ENCODE measurements at regions not wholly inside any gene's neighbourhood (a gene's known extent, or its start where the extent isn't known, plus 50 kb on each side); places are given as distances from the start of the nearest gene placed in this dataset.

DNA sequence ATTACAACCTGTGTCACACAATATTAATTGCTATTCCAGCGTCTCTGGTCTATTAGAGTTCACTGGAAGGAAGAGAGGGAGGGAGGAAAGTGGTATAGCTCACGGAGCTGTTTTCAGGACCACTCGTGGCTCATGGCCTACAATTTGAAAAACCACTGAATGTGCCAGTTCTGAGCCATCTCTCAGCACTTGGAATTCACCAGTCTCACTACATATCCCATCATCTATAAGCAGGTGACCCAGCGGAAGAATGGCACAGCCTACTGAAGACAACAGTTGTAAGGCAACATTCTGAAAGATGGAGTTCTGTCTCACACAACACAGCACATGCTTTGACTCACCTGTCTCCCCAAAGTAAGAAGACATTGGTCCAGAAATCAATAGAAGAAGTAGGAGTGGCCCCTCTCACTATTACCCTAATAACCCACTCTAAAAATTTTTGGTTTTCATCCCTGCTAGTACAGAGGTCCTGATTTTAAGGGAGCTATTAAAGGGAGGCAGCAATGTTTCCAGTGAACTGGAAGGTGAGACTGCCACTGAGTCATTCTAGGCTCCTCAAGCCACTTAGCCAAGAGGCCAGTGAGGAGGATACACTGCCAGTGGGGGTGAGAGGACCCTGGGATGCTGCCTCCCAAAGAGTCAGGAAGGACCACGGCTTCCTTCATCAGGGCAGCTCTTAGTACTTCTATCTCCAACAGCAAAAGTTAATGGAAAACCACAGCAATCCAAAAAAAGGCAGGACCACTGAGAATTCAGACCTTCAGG is 50.0 kb upstream of the DOCK9 start:
- no peak for DNase-seq

DNA sequence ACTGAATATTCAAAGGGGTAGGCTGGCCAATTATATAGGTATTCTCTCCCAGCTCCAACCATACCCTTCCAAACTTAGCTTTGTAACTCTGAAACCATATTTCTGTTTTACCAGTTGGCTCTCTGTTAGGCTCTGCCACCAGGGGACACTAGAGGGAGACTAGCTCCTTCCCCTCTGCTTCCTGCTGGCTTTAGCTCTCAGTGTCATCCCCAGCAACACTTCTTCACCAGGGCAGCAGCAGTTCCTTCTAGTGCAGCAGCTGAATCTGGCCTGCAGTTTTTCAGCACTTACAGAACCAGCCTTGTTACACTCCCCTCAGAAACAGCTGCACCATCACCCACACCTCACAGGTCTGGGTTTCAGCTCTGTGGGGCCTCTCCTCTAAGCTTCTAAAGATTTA is 51.0 kb upstream of the DOCK9 start:
- no peak for DNase-seq

DNA sequence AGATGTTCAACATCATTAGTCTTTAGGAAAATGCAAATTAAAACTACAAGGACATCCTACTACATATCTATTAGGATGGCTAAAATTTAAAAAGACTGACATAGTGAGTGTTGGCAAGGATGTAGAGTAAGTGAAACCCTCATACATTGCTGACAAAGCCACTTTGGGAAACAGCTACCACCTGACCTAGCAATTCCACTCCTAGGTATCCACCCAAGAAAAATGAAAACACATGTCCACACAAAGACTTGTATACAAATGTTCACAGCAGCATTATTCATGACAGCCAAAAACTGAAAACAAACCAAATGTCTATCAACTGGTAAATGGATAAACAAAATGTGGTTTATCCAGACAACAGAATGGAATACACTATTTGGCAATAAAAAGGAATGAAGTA is 51.7 kb upstream of the DOCK9 start:
- no peak for DNase-seq

DNA sequence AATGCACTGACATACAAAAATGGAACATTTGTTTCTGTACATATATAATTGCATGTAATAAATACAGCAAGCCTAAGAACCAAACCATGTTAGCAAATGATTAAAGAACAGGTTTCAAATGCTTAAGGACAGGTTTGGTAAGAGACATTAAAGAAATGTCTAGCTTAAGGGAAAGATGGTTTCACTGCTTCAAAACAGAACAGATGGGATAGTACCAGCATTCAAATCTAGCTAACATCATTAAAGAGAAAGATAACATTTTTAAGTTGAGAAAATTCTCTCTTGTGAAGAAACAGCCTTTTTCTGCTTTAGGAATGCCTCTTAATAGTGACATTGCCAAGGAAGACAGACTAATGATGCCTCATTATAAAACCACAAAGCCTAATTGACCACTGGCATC is 52.5 kb upstream of the DOCK9 start:
- DNase-seq, result no peak

DNA sequence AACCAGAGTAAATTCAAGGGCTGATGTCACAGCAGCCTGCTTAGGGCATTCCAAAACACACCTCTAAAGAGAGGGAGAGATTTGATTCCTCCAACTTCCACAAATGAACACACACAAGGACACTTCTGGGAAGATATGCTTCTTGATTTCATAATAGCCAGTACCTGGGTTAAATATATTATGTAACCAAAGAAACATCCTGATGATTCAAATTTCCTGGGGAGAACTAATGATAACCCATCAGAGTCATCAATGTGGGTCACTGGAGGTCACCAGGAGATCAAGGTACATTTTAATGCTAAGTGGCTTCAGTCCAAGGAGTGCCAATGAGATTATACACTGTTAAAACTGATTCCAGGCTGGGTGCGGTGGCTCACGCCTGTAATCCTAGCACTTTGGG is 54.0 kb upstream of the DOCK9 start:
- DNase-seq, result no peak

DNA sequence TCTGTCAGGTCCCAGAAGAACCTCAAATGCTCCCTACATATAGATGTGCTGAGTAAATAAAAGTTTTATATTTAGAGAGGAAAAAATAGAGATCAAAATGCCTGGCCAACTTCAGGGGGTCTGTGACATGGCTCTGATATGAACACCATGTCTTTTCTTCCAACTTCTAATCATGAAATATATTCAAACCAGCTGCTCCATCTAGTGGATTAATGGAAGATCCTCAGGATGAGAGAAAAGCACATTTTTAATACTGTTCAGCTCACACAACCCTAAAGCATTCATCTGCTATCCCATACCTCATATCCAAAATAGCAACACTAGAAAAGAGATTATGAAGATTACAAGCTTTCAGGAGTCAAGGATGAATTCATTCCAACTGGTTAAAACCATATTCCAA is 56.0 kb upstream of the DOCK9 start:
- DNase-seq, result peak; percentile 20

DNA sequence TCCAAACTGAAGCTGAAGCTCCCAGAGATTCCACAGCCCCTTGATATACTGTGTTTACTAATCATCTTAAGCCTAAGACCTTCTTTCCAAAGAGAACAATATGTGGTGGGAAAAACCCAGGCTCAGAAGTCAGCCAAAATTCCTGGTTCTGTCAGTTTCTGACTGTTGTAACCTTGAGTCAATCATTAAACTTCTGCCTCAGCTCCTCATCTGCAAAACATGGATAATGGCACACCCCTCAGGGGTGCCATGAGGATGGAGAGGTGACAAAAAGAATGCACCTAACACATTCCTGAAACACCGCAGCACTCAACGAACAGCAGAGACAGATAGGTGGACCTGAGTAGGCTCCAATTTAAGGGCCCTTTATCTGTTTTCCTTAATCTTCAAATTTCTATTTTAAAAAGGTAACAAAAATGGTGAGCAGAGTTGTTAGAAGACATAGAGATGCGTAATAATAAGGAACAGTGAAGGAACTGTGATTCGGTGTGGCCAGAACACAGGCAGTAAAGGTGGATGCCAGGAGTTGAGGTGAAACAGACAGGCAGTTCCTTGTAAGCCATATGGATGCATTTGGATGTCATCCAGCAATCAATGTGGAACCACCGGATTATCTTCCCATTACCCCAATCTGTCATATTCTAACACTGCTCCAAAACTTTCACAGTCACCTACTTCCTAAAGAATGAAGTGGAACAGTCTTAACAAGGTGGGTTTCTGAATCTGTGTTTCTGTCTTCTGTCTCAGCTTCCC is 56.6 kb upstream of the DOCK9 start:
- no peak for DNase-seq

DNA sequence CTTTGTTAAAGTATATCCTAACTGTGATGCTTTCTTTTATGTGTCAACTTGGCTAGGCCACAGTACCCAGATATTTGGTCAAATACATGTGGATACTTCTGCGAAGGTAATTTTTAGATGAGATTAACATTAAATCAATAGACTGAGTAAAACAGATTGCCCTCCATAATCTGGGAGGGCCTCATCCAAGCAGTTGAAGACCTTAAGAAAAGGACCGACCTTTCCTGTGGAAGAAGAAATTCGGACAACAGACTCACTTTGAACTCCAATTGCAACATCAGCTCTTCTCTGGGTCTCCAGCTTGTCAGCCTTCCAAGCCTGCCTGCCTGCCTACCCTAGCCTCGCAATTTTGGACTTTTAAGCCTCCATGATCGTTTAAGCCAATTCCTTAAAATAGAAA is 57.9 kb upstream of the DOCK9 start:
- DNase-seq, result no peak

DNA sequence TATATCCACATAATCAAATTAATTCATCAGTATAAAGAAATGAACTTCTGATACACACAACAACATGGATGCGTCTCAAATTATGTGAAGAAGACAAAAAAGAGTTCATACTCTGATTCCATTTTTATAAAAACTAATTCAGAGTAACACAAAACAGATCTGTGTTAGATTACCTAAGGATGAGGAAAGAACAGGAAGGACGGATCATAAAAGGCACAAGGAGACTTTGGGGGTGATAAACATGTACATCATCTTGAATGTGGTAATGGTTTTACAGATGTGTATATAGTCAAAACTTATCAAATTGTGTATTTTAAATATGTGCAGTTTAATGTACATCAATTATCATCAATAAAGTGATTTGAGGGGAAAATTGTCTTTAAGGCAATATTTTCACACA is 59.9 kb upstream of the DOCK9 start:
- no peak for DNase-seq

DNA sequence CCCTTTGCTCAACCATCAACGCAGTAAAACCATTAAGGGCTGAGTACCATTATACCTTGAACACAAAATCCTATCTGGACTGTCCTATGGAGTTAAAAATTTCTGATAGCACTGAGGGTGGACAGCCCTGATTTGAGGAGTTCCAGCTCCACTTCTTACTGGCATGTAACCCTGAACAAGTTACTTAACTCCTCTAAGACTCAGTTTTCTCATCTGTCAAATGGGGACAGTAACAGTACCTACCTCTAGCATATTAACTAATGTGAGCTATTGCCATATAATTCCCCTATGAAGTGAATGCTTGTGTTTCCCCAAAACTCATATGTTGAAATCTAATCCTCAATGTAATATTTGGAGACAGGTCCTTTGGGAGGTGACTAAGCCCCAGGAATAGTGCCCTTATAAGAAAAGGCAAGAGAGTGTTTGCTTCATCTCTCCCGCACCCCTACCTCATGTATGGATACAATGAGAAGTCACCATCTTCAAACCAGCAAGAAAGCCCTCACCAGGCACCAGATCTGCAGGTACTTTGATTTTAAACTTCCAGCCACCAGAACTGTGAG is 61.9 kb upstream of the DOCK9 start:
- DNase-seq, result no peak

DNA sequence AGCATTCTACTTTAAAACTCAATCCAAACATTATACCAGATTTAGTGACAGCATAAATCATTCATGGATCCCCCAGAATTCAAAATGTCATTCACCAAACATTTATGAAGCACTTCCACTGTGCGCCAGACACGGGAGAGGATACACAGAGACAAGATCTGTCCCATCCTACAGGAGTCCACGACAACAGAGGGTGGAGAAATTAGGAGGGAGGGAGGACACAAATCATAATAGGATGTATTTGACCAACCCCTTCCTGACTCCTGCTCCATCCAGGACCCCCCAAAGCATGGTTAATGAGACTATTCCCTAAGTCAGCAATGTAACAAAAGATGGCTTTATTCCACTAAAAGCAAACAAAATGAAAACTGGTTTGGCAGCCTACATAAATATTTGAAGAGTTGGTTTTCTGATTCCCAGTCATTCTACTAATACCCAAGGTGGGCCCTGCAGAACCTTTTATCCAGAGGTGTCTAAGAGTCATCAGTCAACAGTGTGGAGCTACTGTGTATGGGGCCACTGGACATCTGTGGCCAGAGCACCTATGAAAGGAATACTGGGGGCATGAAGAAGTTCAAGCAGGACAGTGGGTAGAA is 62.8 kb upstream of the DOCK9 start:
- DNase-seq, result no peak

DNA sequence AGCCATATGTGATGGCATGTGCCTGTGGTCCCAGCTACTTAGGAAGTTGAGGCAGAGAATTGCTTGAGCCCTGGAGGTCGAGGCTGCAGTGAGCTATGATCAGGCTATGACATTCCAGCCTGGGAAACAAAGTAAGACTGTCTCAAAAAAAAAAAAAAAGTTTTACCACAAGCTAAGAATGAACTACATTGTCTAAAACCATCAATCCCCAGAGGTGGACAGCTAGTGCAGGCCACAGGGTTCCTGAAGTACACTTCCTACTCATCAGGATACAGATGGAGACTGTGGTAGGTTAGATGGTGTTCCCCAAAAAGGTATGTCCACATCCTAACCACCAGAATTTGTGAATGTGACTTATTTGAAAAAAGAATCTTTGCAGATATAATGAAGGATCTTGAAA is 63.5 kb upstream of the DOCK9 start:
- no peak for DNase-seq

DNA sequence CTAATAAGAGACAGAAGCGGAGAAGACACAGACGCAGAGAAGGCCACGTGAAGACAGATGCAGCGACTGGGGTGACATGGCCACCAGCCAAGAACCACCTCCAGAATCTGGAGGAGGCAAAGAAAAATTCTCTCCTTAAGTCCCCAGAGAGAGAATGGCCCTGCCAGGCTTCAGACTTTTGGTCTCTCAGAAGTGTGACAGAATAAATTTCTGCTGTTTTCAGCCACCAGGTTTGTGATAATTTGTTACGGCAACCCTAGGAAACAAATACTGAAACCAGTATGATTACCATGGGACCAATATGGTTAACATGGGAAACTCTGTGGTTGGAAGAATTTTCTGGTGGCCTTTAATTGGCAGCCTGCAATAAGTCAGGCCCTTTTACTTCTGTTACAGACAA is 63.9 kb upstream of the DOCK9 start:
- no peak for DNase-seq

DNA sequence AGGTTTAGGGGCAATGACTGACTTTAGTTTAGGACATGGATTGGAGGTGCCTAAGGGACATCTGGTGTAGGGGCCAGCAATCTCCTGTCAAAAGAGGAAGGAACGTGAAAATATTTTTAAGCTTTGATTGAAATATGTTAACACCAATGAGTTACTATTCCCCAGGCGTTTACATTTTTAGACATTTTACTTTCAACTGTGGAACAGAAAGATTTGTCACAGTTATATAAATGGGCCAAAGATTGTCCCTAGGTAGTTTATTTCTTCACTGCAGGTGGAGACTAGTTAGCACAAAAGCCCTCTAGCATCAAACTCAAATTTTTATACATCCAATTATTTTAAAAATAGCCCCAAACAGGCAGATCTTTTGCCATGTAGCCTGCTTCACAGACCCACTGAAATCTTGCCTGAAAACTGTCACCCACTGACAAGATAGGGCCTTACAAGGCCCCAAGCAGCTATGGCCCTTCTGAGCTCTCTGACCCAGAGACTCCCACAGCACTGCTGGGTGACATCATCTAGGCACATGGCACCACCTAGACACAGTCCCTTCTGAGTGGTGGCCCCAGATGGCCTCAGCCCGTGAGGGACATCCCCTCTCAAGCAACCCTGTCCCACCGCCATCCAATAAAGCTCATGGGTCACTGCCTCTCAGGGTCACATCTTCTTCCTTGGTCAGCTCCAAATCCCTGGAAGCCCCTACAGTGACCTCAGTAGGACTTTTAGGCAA is 64.8 kb upstream of the DOCK9 start:
- no peak for DNase-seq

DNA sequence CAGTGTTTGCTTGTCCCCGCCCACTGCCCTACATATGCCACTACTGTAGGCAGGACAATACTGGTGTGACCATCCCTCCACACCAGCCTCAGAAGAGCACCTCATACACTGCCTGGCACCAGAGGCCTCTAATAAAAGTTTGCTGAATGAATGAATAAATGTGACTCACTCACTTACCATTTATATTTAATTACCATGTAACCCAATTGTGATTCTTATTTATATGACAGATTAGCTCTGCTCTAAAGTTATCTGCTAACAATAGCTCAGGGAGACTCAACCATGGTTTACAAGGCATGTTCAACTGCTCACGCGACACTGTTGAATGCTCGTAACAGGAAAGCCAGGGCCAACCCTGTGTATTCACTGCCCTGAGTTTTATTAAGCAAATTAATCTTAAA is 66.0 kb upstream of the DOCK9 start:
- DNase-seq, result no peak

DNA sequence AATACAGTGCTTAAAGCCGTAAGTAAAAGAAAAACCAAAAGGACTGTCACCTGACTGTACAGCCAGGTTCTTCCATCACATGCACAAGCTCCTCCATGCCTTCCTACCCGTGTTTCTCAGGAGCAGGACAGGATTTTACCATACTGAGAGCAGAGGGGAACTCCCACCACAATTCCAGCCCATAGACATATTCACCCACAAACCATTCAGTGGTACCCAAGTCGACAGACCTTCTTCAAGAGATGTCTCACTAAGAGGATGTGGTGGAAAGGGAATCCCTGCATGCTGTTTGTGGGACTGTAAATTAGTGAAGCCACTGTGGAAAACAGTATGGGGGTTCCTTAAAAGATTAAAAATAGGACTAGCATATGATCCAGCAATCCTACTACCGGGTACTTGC is 66.9 kb upstream of the DOCK9 start:
- DNase-seq, result no peak

DNA sequence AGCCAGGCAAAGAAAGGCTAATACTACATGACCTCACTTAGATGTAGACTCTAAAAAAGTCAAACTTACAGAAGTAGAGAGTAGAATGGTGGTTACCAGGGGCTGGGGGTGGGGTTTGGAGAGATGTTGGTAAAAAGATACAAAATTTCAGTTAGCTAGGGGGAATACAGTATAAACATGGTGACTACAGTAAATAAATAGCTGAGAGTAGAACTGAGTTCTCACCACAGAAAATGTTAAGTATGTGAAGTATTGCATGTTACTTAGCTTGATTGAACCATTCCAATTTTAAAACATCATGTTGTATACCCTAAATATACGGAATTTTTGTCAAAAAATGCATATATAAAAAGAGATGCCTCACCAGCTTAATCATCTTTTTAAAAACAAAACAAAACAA is 67.5 kb upstream of the DOCK9 start:
- no peak for DNase-seq

DNA sequence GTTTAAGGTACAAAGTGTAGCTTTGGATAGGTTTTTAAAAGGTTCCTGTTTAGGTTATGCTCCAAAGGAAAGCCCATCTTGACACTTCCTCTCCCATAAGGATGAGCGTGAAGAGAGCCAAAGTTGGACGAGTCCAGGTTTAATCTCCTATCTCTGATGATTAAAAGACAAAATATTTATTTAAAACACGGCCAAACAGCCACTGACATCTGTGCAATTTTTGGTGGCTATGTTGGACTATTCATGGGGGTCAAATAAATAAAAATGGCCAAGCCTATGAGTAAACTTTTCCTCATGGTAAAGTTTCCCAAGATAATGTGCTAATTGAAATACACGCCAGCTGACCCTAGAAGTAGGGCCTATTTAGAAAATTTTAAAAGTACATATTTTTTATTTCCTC is 69.0 kb upstream of the DOCK9 start:
- DNase-seq, result no peak

DNA sequence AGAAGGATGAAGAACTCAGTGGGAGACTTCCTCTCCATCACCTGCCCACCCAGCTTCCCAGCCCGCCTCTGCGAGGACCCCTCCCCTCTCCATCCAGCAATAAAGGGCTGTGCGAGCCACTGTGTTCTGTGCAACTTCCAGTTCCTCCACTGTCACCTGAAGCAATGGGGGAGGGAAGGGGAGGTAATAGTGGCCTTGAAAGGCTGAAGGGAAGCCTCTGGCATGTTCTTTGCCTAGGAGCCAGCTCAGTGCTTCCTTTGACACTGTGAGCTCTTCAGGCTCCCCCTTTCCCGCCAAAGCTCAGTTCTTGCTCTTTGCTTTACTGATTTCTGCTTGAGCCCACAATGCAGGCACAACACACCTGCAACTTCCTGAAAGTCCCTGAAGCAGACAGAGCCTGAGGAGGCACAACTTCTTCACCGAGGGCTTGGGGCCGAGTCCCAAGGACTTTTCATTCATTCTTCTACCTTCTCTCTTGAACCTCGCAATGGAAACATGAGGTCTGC is 73.2 kb upstream of the DOCK9 start:
- DNase-seq, result no peak

DNA sequence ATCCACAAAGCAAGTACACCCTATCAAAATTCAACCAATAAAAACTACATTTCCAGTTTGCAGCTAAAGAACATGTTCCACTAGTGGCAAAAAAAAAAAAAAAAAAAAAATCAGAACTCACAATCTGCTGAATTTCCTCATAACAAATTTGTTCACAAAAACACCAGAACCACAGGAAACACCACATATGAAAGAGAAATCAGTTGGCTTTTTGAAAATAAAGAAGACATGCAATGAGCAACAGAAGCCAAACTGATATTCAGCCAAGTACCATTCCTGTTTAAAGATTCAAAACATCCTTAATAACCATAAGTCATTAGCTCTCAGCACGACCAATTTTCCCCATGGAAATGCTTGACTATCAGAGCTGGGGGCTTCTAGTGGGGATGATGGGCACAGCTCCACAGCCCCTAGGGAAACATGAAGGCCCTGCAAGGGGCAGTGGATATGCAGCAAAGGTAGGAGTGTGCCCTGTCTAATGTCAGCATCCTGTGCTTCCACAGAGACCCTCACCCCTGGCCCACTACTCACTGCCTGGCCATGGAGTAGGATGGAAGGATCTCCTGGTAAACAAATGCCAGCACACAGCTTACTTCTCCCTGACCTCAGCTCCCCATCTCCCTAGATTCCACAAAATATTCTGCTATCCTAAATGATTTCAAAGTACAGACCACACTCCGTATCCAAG is 74.0 kb upstream of the DOCK9 start:
- DNase-seq, result no peak

DNA sequence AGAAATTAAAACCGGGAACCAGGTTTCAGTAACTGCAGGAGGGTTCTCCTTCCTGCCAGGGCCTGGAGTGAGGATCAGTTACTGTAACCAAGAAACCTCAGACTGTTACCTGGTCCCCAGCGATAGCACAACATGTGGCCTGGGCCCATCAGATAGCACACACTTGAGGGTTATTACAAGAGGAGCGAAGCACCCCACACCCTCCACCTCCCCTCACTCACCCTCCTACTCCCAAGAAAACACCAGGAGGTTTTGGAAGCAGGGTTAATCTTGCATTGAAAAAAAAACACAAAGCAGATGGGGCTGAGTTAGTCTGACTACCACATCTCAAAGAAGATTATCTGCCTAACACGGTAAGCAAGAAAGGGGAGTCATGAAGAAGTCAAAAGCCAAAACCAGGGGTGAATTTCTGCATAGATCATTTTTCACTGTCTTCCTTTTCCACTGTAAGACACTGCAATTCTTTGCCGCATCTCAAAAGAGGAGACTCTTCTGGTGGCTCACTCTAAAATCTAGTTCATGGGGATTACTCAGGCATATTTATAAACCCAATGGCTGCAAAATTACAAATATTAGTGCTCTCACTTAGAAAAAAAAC is 75.9 kb upstream of the DOCK9 start:
- DNase-seq, result no peak

DNA sequence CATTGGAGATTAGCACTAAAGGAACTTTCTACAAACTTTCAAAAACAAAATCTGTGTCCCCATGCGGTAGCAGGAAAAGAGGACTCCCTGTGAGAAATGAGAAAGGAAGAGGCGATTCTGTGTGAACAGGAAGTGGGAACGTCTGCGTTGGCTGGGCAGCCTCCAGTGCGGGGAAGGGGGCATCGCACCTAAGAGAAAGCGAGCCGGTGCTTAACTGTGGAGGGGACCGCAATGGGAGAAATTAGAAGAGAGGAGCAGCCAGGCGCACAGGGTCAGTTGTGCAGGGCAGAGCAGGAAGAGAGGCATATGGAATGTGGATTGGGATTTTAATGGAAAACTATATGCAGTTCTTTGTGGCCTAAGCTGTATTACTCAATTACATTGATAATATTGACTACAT is 77.4 kb upstream of the DOCK9 start:
- no peak for DNase-seq

Data from NCI-H2227 treated with DMSO at 0.1 percent for 48 hours (cell line).